SK-N-SH (cell line): ENCODE measurements at regions not wholly inside any gene's neighbourhood (a gene's known extent, or its start where the extent isn't known, plus 50 kb on each side); places are given as distances from the start of the nearest gene placed in this dataset.

Experiments
- CTCF ChIA-PET: fragments of 300-600, 350-600 bp; formaldehyde crosslinking; extraction: SDS; loops from one replicate; lab custom pipeline; 2021; lab: Yijun Ruan, JAX
- POLR2A ChIA-PET: fragments of 350-600 bp; sonication (Branson Sonifier 250); formaldehyde crosslinking; extraction: SDS; loops from one replicate; lab custom pipeline; 2020; ENCODE audit warnings: antibody characterized with exemption, inconsistent platforms; lab: Yijun Ruan, JAX
- DNase-seq: peaks from one replicate; pipeline ENCODE4 v3.0.0; 2012
- H2AFZ ChIP-seq: fragments of 200-600 bp; sonication (generic); 2 replicates; pipeline ENCODE4 v1.8.1; 2016; ENCODE audit warnings: antibody characterized with exemption, mild to moderate bottlenecking, low read depth
- H3F3A ChIP-seq: fragments of 200-600 bp; sonication (generic); replicated peaks from 2 replicates; pipeline ENCODE3; 2016; ENCODE audit warnings: antibody characterized with exemption, mild to moderate bottlenecking; ENCODE audit not compliant: insufficient read depth
- H3K27ac ChIP-seq, 2 experiments: fragments of 200-500 bp in 1 of 2; fragments of 200-600 bp in 1 of 2; sonication (Bioruptor generic) in 1 of 2; sonication (generic), shearing (Covaris generic) in 1 of 2; 2 replicates each; pipeline versions ENCODE4 v1.5.1 to v1.6.1; 2014 to 2016; ENCODE audit warnings: low read depth in 2 of 2, inconsistent platforms in 1 of 2, low read length in 1 of 2, mild to moderate bottlenecking in 1 of 2, mixed read lengths in 1 of 2
- H3K27me3 ChIP-seq: fragments of 200-600 bp; sonication (generic), shearing (Covaris generic); 2 replicates; pipeline ENCODE4 v1.6.1; 2016; ENCODE audit warnings: mixed run types; ENCODE audit not compliant: insufficient read depth
- H3K36me3 ChIP-seq, 2 experiments: fragments of 200-500 bp in 1 of 2; fragments of 200-600 bp in 1 of 2; sonication (Bioruptor generic) in 1 of 2; sonication (generic) in 1 of 2; replicated peaks in 1 of 2; 2 replicates each; pipeline versions ENCODE3 to v1.5.1; 2014 to 2016; ENCODE audit warnings: low read length in 1 of 2, mild to moderate bottlenecking in 1 of 2; ENCODE audit not compliant: insufficient read depth in 2 of 2, control insufficient read depth in 1 of 2
- H3K4me1 ChIP-seq, 2 experiments: fragments of 200-500 bp in 1 of 2; fragments of 200-600 bp in 1 of 2; sonication (Bioruptor generic) in 1 of 2; sonication (generic), shearing (Covaris generic) in 1 of 2; 2 replicates each; pipeline versions ENCODE4 v1.5.1 to v1.6.1; 2014 to 2016; ENCODE audit warnings: low read depth in 1 of 2, low read length in 1 of 2, mixed run types in 1 of 2; ENCODE audit not compliant: insufficient read depth in 2 of 2, control insufficient read depth in 1 of 2
- H3K4me2 ChIP-seq: fragments of 200-600 bp; sonication (generic), shearing (Covaris generic); 2 replicates; pipeline ENCODE4 v1.6.1; 2017; ENCODE audit warnings: mixed run types
- H3K4me3 ChIP-seq, 2 experiments: fragments of 200-500 bp in 1 of 2; fragments of 200-600 bp in 1 of 2; sonication (Bioruptor generic) in 1 of 2; sonication (generic), shearing (Covaris generic) in 1 of 2; 2 replicates each; pipeline versions ENCODE4 v1.5.1 to v1.8.1; 2014 to 2016; ENCODE audit warnings: low read depth in 2 of 2, inconsistent platforms in 1 of 2, low read length in 1 of 2, mild to moderate bottlenecking in 1 of 2, mixed read lengths in 1 of 2, moderate library complexity in 1 of 2
- H3K79me2 ChIP-seq: fragments of 200-600 bp; sonication (generic); 2 replicates; pipeline ENCODE4 v1.8.1; 2017; ENCODE audit warnings: mild to moderate bottlenecking; ENCODE audit not compliant: insufficient read depth
- H3K9ac ChIP-seq: fragments of 200-600 bp; sonication (generic); 2 replicates; pipeline ENCODE4 v1.6.1; 2017; ENCODE audit warnings: mixed run types
- H3K9me2 ChIP-seq: fragments of 200-600 bp; sonication (generic); 2 replicates; pipeline ENCODE4 v1.6.1; 2017; ENCODE audit warnings: mixed run types
- H3K9me3 ChIP-seq: fragments of 200-600 bp; sonication (generic); 2 replicates; pipeline ENCODE4 v1.6.1; 2017; ENCODE audit warnings: mixed run types, mild to moderate bottlenecking, moderate library complexity
- H4K20me1 ChIP-seq: fragments of 200-600 bp; sonication (generic); 2 replicates; pipeline ENCODE4 v1.6.1; 2017; ENCODE audit warnings: mild to moderate bottlenecking, mixed run types; ENCODE audit not compliant: insufficient read depth
- CHD2 ChIP-seq: fragments of 150-350 bp; IDR thresholded peaks from 2 replicates; pipeline ENCODE4 v1.6.1; 2018; ENCODE audit warnings: low read length; ENCODE audit not compliant: partially characterized antibody
- ELF1 ChIP-seq: IDR thresholded peaks from 2 replicates; pipeline ENCODE4 v1.4.0; 2012
- FOXM1 ChIP-seq: IDR thresholded peaks from 2 replicates; pipeline ENCODE4 v1.4.0; 2012; ENCODE audit warnings: low read depth, mild to moderate bottlenecking
- GATA2 ChIP-seq: sonication (generic); formaldehyde crosslinking; IDR thresholded peaks from 2 replicates; pipeline ENCODE4 v1.5.0; 2020; ENCODE audit warnings: mild to moderate bottlenecking, missing genetic modification reagents
- NRF1 ChIP-seq: IDR thresholded peaks from 2 replicates; pipeline ENCODE4 v1.6.1; 2012; ENCODE audit warnings: low read depth, mild to moderate bottlenecking, low read length
- RAD21 ChIP-seq: IDR thresholded peaks from 2 replicates; pipeline ENCODE4 v1.6.1; 2012; ENCODE audit warnings: mild to moderate bottlenecking, low read length
- WGBS: methylation state at CpG from one replicate; pipeline ENCODE4 v1.1.6; 2017; ENCODE audit warnings: low lambda C conversion rate; 5-methylcytosine and 5-hydroxymethylcytosine counted together
- TF ChIP-seq, protein P1 (sequence below): fragments of 200-600 bp; sonication (generic); IDR thresholded peaks from 2 replicates; pipeline ENCODE4 v1.6.1; 2017; ENCODE audit warnings: antibody characterized with exemption, mild to moderate bottlenecking, moderate library complexity
- TF ChIP-seq, protein P2 (sequence below): IDR thresholded peaks from 2 replicates; pipeline ENCODE4 v1.4.0; 2012; ENCODE audit warnings: low read depth, borderline replicate concordance

DNA sequence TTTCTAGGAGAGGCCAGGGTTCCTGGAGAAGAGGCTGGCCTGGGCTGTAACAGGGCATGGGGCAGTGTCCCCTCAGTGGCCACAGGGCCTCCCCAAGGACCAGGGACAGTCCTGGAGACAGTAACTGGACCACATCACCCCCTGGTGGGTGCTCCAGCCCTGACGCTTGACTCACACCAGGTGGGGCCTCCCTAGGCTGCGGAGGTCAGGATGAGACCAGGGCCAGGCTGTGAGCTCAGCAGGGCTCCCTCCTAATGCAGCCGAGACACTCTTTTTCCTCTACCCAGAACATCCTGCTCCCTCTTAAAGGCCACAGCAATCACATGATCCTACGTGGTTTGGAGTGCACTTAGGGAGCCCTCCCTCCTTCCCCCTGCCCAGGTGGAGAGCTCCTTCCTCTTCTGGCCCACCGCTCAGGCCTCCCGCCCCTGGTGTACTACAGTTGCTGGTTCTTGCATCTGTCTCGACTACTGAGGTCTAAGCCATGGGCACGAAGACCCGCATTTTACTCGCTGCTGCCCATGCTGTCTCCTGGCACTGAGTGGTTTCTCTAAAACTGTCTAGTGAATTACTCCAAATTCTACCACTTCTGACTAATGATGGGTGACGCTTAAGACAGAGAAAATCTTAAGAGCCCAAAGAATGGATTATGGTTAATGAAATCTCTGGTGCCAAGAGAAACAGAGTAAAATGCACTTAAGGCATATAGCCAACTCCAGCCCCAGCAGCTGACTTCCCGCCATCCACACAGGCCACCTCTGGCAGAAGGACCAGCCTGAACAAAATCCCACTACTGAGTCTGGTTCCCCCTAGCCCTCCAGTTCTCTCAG is 166.1 kb upstream of the CST7 start:
- Histone ChIP-seq H3K27me3 (no peaks in the 10 kb centered on the region), H3K36me3 (no peaks in the 10 kb centered on the region), H3K4me1 (peaks cover 0 to 7% of the 10 kb centered on the region in 2 experiments; a peak in 1 of 4 replicates), H3K79me2 (no peaks in the 10 kb centered on the region), H3F3A (no peaks in the 10 kb centered on the region), H3K9me2 (no peaks in the 10 kb centered on the region), H3K9me3 (no peaks in the 10 kb centered on the region), H3K27ac (no peak overlapping the region), H2AFZ (no peak overlapping the region), H4K20me1 (no peaks in the 10 kb centered on the region), H3K9ac (no peak overlapping the region), H3K4me2 (no peak overlapping the region), H3K4me3 (no peak overlapping the region)
- TF ChIP-seq CHD2 (no peak), GATA2 (no peak), FOXM1 (no peak), NRF1 (no peak)
- TF ChIP-seq, protein P1, sequence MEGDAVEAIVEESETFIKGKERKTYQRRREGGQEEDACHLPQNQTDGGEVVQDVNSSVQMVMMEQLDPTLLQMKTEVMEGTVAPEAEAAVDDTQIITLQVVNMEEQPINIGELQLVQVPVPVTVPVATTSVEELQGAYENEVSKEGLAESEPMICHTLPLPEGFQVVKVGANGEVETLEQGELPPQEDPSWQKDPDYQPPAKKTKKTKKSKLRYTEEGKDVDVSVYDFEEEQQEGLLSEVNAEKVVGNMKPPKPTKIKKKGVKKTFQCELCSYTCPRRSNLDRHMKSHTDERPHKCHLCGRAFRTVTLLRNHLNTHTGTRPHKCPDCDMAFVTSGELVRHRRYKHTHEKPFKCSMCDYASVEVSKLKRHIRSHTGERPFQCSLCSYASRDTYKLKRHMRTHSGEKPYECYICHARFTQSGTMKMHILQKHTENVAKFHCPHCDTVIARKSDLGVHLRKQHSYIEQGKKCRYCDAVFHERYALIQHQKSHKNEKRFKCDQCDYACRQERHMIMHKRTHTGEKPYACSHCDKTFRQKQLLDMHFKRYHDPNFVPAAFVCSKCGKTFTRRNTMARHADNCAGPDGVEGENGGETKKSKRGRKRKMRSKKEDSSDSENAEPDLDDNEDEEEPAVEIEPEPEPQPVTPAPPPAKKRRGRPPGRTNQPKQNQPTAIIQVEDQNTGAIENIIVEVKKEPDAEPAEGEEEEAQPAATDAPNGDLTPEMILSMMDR = 0 out of 2 replicates have a peak, but pooled peaks have one; percentile 17
- 56% methylated on average over 9 of the region's 12 CpGs for WGBS
- CTCF ChIA-PET = interaction anchor here (0.7 to 1.9 kb wide), 6 partner anchors 9 to 623 kb away, joined by 3 to 12 read pairs (median 3); no protein-coding TSS in a partner anchor
- POLR2A ChIA-PET = no interaction called here
- DNase-seq = peak; percentile 44

DNA sequence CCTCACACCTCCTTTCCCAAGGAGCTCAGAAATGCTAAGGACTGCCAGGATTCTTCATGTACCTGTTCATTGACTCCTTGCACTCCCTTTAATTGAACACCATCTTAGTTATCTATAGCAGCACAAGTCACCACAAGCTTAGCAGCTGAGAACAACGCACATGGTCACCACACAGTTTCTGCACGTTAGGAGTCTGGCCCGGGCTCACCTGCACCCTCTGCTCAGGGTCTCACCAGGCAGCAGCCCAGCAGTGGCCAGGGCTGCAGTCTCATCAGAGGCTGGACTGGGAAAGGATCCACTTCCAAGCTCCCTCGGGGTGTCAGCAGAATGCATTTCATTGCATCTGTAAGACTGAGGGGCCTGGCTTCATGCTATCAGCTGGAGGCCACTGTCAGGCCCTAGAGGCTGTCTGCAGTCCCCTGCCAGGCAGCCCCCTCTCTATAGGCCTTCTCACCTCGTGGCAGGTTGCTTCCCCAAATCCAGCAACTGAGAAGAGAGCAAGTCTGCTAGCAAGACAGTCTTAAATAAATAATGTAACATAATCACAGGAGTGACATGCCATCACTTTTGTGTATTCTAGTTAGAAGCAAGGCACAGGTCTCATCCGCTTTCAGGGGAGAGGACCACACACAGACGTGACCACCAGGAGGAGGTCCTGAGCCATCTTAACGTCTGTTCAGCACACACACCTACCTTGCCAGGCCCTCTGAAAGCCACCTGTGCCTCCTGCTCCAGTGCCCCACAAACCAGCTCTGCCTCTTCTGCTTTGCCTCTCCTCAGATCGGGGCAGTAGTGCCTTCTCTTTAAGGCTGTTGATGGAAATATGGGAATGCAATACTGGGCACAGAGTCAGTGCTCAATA is 165.2 kb upstream of the CST7 start:
- ChIA-PET POLR2A (no interaction called here), CTCF (interaction anchor here (0.8 to 1.3 kb wide), 5 partner anchors 16 to 623 kb away, joined by 3 to 6 read pairs (median 3); no protein-coding TSS in a partner anchor)
- H3K9me2 ChIP-seq = no peaks in the 10 kb centered on the region

More for the DNA sequence above, 165.2 kb upstream of the CST7 start:
- H3K36me3 ChIP-seq = no peaks in the 10 kb centered on the region
- H3K9me3 ChIP-seq = no peaks in the 10 kb centered on the region
- no peak overlapping the region for H3K27ac ChIP-seq
- H2AFZ ChIP-seq = no peak overlapping the region
- H3K9ac ChIP-seq = no peak overlapping the region
- 30% methylated on average over 8 of the region's 9 CpGs for WGBS
- no peaks in the 10 kb centered on the region for H3K79me2 ChIP-seq
- no peak for DNase-seq
- H3F3A ChIP-seq = no peaks in the 10 kb centered on the region
- no peak overlapping the region for H3K4me2 ChIP-seq
- peaks cover 0 to 7% of the 10 kb centered on the region in 2 experiments; a peak in 1 of 4 replicates for H3K4me1 ChIP-seq
- no peak for TF ChIP-seq ELF1
- peak; percentile 14; the same call in 1 of the 2 replicates for TF ChIP-seq RAD21
- TF ChIP-seq, protein P2, sequence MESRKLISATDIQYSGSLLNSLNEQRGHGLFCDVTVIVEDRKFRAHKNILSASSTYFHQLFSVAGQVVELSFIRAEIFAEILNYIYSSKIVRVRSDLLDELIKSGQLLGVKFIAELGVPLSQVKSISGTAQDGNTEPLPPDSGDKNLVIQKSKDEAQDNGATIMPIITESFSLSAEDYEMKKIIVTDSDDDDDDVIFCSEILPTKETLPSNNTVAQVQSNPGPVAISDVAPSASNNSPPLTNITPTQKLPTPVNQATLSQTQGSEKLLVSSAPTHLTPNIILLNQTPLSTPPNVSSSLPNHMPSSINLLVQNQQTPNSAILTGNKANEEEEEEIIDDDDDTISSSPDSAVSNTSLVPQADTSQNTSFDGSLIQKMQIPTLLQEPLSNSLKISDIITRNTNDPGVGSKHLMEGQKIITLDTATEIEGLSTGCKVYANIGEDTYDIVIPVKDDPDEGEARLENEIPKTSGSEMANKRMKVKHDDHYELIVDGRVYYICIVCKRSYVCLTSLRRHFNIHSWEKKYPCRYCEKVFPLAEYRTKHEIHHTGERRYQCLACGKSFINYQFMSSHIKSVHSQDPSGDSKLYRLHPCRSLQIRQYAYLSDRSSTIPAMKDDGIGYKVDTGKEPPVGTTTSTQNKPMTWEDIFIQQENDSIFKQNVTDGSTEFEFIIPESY = no peak
- no peaks in the 10 kb centered on the region for H4K20me1 ChIP-seq
- H3K27me3 ChIP-seq = no peaks in the 10 kb centered on the region
- no peak overlapping the region for H3K4me3 ChIP-seq
